A549 (cell line): ENCODE measurements at regions not wholly inside any gene's neighbourhood (a gene's known extent, or its start where the extent isn't known, plus 50 kb on each side); places are given as distances from the start of the nearest gene placed in this dataset.

ENCODE experiments used
- ATAC-seq, 2 experiments: fragments of 200-7000 bp in 1 of 2; fragments of >200 bp in 1 of 2; cut with Nextera tagmentation in 1 of 2; cut with Tn5 transposase in 1 of 2; 3 replicates each; pipeline versions ENCODE4 v1.8.0 to v1.9.1; 2018 to 2020; ENCODE audit warnings: mild to moderate bottlenecking in 1 of 2, moderate library complexity in 1 of 2
- CTCF ChIA-PET: fragments of 300-600 bp; sonication (Branson Sonifier 250); formaldehyde crosslinking; extraction: SDS; loops from one replicate; lab custom pipeline; 2021; ENCODE audit warnings: antibody characterized with exemption, inconsistent platforms; lab: Yijun Ruan, JAX
- POLR2A ChIA-PET: fragments of 350-600 bp; formaldehyde crosslinking; extraction: SDS; loops from one replicate; lab custom pipeline; 2021; ENCODE audit warnings: antibody characterized with exemption, inconsistent platforms; lab: Yijun Ruan, JAX
- DNase-seq, 2 experiments: peaks; one replicate each; pipeline versions ENCODE4 v3.0.0 to v3.0.0-alpha.2; 2011 to 2016; ENCODE audit warnings: low read depth in 1 of 2, low spot score in 1 of 2
- FAIRE-seq: peaks from 2 replicates; lab custom pipeline; 2011; peaks lifted over from hg19 to GRCh38; lab: Jason Lieb, UNC
- H3K27ac ChIP-seq, 2 experiments: fragments of >200 bp; sonication (Bioruptor Twin); formaldehyde crosslinking; 3 replicates each; pipeline ENCODE4 v1.5.1; 2016 to 2017
- H3K4me1 ChIP-seq: fragments of >200 bp; sonication (Bioruptor Twin); formaldehyde crosslinking; 3 replicates; pipeline ENCODE4 v1.6.1; 2016
- H3K4me2 ChIP-seq: fragments of >200 bp; sonication (Bioruptor Twin); formaldehyde crosslinking; 3 replicates; pipeline ENCODE4 v1.6.1; 2016
- H3K4me3 ChIP-seq: fragments of >200 bp; sonication (Bioruptor Twin); formaldehyde crosslinking; 3 replicates; pipeline ENCODE4 v1.5.1; 2016
- H3K9me3 ChIP-seq: fragments of >200 bp; sonication (Bioruptor Twin); formaldehyde crosslinking; 3 replicates; pipeline ENCODE4 v1.6.1; 2016
- GATA3 ChIP-seq: IDR thresholded peaks from 2 replicates; pipeline ENCODE4 v1.6.1; 2012; ENCODE audit warnings: borderline replicate concordance
- HEYL ChIP-seq: fragments of 250-450 bp; sonication (Bioruptor Pico); IDR thresholded peaks from 2 replicates; pipeline ENCODE4 v1.8.0; 2021; ENCODE audit warnings: mild to moderate bottlenecking, moderate library complexity
- HOXB13 ChIP-seq: fragments of 250-450 bp; sonication (Bioruptor Pico); IDR thresholded peaks from 2 replicates; pipeline ENCODE4 v1.5.0; 2020; ENCODE audit warnings: low read depth, mild to moderate bottlenecking, moderate library complexity
- HOXB5 ChIP-seq: fragments of 250-450 bp; sonication (Bioruptor Pico); IDR thresholded peaks from 2 replicates; pipeline ENCODE4 v1.5.0; 2020; ENCODE audit warnings: mild to moderate bottlenecking, moderate library complexity
- KDM5A ChIP-seq: fragments of 200-600 bp; sonication (generic); IDR thresholded peaks from 2 replicates; pipeline ENCODE4 v1.6.1; 2016; ENCODE audit warnings: antibody characterized with exemption, mild to moderate bottlenecking
- PHF8 ChIP-seq: fragments of 200-600 bp; sonication (generic); IDR thresholded peaks from 2 replicates; pipeline ENCODE4 v1.6.1; 2016; ENCODE audit warnings: low read depth, mild to moderate bottlenecking, antibody characterized with exemption, moderate library complexity, borderline replicate concordance
- POLR2A ChIP-seq: IDR thresholded peaks from 2 replicates; pipeline ENCODE4 v1.6.1; 2012; ENCODE audit warnings: mild to moderate bottlenecking, low read length
- POLR2AphosphoS2 ChIP-seq: conservative IDR thresholded peaks from 2 replicates; pipeline ENCODE4 v1.6.1; 2012; ENCODE audit warnings: low read length, improper control_type of control experiment, inconsistent platforms
- RAD21 ChIP-seq, 2 experiments: fragments of >200 bp in 1 of 2; sonication (Bioruptor Twin) in 1 of 2; formaldehyde crosslinking in 1 of 2; IDR thresholded peaks in 1 of 2; conservative IDR thresholded peaks in 1 of 2; 2 replicates in 1 of 2; 3 replicates in 1 of 2; pipeline ENCODE4 v1.6.1; 2012 to 2018; ENCODE audit warnings: inconsistent platforms in 1 of 2
- ZFP36 ChIP-seq: fragments of 450-650 bp; IDR thresholded peaks from 2 replicates; pipeline ENCODE4 v1.6.1; 2014; ENCODE audit warnings: borderline replicate concordance; ENCODE audit not compliant: partially characterized antibody
- ZSCAN20 ChIP-seq: fragments of 250-450 bp; sonication (Bioruptor Pico); IDR thresholded peaks from 2 replicates; pipeline ENCODE4 v1.8.0; 2022; ENCODE audit warnings: mild to moderate bottlenecking, moderate library complexity
- WGBS: methylation state at CpG from one replicate; pipeline ENCODE4 v1.1.6; 2017; ENCODE audit errors: missing lambda C conversion rate; 5-methylcytosine and 5-hydroxymethylcytosine counted together
- TF ChIP-seq, protein P1 (sequence below): IDR thresholded peaks from 2 replicates; pipeline ENCODE4 v1.6.1; 2012
- TF ChIP-seq, protein P2 (sequence below): fragments of 200-600 bp; sonication (generic); IDR thresholded peaks from 2 replicates; pipeline ENCODE4 v1.6.1; 2016; ENCODE audit warnings: antibody characterized with exemption, mild to moderate bottlenecking, moderate library complexity
- TF ChIP-seq, protein P3 (sequence below): IDR thresholded peaks from 2 replicates; pipeline ENCODE4 v1.6.1; 2012; ENCODE audit warnings: low read depth, borderline replicate concordance
- TF ChIP-seq, protein P4 (sequence below): fragments of 250-450 bp; sonication (Bioruptor Pico); IDR thresholded peaks from 2 replicates; pipeline ENCODE4 v1.5.0; 2021; ENCODE audit warnings: mild to moderate bottlenecking, moderate library complexity, borderline replicate concordance
- TF ChIP-seq, protein P5 (sequence below): fragments of >200 bp; sonication (Bioruptor Twin); formaldehyde crosslinking; IDR thresholded peaks from 3 replicates; pipeline ENCODE4 v1.5.1; 2016

DNA sequence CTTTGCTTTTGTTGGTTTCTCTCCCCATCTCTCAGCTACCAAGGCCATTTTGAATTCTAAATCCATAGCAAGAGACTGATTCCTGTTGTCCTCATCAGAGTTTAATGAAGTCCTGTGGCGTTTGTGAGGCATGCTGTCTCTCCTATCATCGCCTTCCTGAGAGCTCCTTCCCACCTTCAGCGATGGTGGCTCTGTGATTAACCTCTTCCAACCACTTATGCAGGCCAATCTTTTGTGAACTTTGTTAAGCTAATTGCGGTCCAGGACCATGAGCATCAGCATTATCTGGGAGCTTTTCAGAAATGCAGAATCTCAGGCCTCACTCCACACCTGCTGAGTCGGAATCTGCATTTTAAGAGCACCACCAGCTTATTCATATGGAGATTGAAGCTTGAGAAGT is 272.5 kb upstream of the CDYL start:
- no peak overlapping the region for H3K4me3 ChIP-seq
- CTCF ChIA-PET = no interaction called here
- no peak for ATAC-seq
- no peaks in the 10 kb centered on the region for H3K4me1 ChIP-seq
- H3K4me2 ChIP-seq = no peak overlapping the region
- H3K9me3 ChIP-seq = no peaks in the 10 kb centered on the region
- TF ChIP-seq POLR2AphosphoS2 = no peak
- TF ChIP-seq RAD21 (conservative IDR thresholded peaks at IDR 0.05 in 1 of 2, IDR thresholded peaks at IDR 0.05 in 1 of 2) = no peak
- no peak for FAIRE-seq
- H3K27ac ChIP-seq = no peak overlapping the region
- WGBS = 58% methylated on average over 5 of the region's 5 CpGs
- POLR2A ChIA-PET = no interaction called here
- DNase-seq = no peak

DNA sequence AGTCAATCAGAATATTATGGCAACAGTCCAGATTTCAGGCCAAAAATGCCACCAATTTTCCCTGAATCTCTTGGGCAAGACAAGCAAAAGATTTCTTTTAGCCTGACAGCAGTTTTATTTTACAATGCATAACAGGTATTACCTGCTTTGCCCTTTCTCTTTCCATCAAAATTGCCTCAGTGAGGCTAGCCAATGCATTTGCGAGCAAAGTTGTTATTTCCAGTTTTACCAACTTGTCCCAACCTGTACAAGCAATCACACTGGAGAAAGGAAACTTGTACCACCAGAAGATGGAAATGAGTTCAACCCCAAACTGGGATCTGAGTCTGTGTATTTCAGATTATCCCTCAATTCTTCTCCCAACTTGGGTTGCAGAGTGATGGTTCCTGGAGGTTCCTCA is 279.9 kb upstream of the CDYL start:
- no peak for FAIRE-seq
- no peak overlapping the region for H3K4me2 ChIP-seq
- CTCF ChIA-PET = no interaction called here
- no peaks in the 10 kb centered on the region for H3K9me3 ChIP-seq
- no peak overlapping the region for H3K4me3 ChIP-seq
- 100% methylated on average over 1 of the region's 1 CpG for WGBS
- TF ChIP-seq PHF8 = no peak
- TF ChIP-seq GATA3 = no peak
- TF ChIP-seq, protein P1, sequence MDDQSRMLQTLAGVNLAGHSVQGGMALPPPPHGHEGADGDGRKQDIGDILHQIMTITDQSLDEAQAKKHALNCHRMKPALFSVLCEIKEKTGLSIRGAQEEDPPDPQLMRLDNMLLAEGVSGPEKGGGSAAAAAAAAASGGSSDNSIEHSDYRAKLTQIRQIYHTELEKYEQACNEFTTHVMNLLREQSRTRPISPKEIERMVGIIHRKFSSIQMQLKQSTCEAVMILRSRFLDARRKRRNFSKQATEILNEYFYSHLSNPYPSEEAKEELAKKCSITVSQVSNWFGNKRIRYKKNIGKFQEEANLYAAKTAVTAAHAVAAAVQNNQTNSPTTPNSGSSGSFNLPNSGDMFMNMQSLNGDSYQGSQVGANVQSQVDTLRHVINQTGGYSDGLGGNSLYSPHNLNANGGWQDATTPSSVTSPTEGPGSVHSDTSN = no peak
- TF ChIP-seq HEYL (CRISPR knock-in tag) = no peak
- no peak for TF ChIP-seq KDM5A
- TF ChIP-seq, protein P2, sequence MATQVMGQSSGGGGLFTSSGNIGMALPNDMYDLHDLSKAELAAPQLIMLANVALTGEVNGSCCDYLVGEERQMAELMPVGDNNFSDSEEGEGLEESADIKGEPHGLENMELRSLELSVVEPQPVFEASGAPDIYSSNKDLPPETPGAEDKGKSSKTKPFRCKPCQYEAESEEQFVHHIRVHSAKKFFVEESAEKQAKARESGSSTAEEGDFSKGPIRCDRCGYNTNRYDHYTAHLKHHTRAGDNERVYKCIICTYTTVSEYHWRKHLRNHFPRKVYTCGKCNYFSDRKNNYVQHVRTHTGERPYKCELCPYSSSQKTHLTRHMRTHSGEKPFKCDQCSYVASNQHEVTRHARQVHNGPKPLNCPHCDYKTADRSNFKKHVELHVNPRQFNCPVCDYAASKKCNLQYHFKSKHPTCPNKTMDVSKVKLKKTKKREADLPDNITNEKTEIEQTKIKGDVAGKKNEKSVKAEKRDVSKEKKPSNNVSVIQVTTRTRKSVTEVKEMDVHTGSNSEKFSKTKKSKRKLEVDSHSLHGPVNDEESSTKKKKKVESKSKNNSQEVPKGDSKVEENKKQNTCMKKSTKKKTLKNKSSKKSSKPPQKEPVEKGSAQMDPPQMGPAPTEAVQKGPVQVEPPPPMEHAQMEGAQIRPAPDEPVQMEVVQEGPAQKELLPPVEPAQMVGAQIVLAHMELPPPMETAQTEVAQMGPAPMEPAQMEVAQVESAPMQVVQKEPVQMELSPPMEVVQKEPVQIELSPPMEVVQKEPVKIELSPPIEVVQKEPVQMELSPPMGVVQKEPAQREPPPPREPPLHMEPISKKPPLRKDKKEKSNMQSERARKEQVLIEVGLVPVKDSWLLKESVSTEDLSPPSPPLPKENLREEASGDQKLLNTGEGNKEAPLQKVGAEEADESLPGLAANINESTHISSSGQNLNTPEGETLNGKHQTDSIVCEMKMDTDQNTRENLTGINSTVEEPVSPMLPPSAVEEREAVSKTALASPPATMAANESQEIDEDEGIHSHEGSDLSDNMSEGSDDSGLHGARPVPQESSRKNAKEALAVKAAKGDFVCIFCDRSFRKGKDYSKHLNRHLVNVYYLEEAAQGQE = no peak
- TF ChIP-seq, protein P3, sequence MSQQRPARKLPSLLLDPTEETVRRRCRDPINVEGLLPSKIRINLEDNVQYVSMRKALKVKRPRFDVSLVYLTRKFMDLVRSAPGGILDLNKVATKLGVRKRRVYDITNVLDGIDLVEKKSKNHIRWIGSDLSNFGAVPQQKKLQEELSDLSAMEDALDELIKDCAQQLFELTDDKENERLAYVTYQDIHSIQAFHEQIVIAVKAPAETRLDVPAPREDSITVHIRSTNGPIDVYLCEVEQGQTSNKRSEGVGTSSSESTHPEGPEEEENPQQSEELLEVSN = no peak
- no peak for TF ChIP-seq ZFP36
- POLR2A ChIA-PET = no interaction called here
- DNase-seq = no peak
- no peak overlapping the region for H3K27ac ChIP-seq
- no peak for ATAC-seq
- no peaks in the 10 kb centered on the region for H3K4me1 ChIP-seq

DNA sequence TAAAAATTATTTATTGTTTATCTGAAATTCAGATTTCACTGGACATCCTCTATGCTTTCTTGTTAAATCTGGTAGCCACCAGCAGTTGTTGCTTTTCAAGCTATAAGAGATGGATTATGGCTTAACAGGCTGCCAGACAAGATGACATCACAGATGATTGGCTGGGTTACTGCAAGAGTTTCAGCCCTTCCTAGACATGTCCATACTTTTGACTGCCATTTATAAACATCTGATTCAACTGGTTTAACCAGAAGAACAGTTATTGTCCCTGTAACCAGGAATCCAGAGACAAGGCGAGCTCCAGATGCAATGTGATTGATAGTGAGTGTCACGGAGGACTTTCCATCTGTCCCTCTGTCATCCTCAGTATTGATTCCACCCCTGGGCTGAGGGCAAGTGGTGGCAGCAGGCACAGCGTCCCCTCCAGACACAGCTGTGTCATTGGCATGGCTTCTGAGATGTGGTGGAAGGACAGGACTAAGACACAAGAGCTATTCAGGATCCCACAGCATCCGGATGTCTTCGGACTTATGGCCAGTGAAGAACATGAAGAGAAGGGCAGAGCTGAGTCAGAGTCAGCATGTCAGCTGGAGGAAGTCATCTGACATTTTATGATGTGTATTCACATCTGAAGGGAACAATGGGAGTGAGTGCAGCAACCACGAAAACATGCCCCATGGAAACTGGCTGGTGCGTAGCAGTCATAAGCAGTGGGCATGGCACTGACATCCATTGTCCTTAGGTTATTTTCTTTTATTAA is 284.5 kb upstream of the CDYL start:
- POLR2A ChIA-PET = no interaction called here
- H3K4me3 ChIP-seq = no peak overlapping the region
- ATAC-seq = no peak
- DNase-seq = no peak
- peaks cover 30% of the 10 kb centered on the region for H3K9me3 ChIP-seq
- no peak overlapping the region for H3K4me2 ChIP-seq
- CTCF ChIA-PET = no interaction called here
- TF ChIP-seq HOXB13 = no peak
- TF ChIP-seq RAD21 (conservative IDR thresholded peaks at IDR 0.05 in 1 of 2, IDR thresholded peaks at IDR 0.05 in 1 of 2) = no peak
- no peak for TF ChIP-seq HOXB5 (CRISPR knock-in tag)
- TF ChIP-seq POLR2A = no peak
- no peak for TF ChIP-seq POLR2AphosphoS2
- TF ChIP-seq, protein P1 = no peak
- no peak for TF ChIP-seq ZSCAN20
- TF ChIP-seq, protein P4, sequence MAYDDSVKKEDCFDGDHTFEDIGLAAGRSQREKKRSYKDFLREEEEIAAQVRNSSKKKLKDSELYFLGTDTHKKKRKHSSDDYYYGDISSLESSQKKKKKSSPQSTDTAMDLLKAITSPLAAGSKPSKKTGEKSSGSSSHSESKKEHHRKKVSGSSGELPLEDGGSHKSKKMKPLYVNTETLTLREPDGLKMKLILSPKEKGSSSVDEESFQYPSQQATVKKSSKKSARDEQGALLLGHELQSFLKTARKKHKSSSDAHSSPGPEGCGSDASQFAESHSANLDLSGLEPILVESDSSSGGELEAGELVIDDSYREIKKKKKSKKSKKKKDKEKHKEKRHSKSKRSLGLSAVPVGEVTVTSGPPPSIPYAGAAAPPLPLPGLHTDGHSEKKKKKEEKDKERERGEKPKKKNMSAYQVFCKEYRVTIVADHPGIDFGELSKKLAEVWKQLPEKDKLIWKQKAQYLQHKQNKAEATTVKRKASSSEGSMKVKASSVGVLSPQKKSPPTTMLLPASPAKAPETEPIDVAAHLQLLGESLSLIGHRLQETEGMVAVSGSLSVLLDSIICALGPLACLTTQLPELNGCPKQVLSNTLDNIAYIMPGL = no peak
- TF ChIP-seq, protein P5, sequence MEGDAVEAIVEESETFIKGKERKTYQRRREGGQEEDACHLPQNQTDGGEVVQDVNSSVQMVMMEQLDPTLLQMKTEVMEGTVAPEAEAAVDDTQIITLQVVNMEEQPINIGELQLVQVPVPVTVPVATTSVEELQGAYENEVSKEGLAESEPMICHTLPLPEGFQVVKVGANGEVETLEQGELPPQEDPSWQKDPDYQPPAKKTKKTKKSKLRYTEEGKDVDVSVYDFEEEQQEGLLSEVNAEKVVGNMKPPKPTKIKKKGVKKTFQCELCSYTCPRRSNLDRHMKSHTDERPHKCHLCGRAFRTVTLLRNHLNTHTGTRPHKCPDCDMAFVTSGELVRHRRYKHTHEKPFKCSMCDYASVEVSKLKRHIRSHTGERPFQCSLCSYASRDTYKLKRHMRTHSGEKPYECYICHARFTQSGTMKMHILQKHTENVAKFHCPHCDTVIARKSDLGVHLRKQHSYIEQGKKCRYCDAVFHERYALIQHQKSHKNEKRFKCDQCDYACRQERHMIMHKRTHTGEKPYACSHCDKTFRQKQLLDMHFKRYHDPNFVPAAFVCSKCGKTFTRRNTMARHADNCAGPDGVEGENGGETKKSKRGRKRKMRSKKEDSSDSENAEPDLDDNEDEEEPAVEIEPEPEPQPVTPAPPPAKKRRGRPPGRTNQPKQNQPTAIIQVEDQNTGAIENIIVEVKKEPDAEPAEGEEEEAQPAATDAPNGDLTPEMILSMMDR = no peak
- TF ChIP-seq, all 56 proteins: peak for 0
- no peak for FAIRE-seq
- Histone ChIP-seq H3K4me1 (no peaks in the 10 kb centered on the region), H3K27ac (no peak overlapping the region)
- 81% methylated on average over 7 of the region's 7 CpGs for WGBS
